ACHN (cell line): ENCODE measurements at regions not wholly inside any gene's neighbourhood (a gene's known extent, or its start where the extent isn't known, plus 50 kb on each side); places are given as distances from the start of the nearest gene placed in this dataset.

ENCODE experiments used
- DNase-seq: peaks from one replicate; pipeline ENCODE4 v3.0.0-alpha.2; 2015
- in situ Hi-C: cut with HindIII; loops from 2 replicates; pipeline ENCODE4 v1.10.0; 2017; ENCODE audit warnings: low sequenced_read_pairs, low pct_ligation_motif_present, low pct_unique_long_range_greater_than_20kb

DNA sequence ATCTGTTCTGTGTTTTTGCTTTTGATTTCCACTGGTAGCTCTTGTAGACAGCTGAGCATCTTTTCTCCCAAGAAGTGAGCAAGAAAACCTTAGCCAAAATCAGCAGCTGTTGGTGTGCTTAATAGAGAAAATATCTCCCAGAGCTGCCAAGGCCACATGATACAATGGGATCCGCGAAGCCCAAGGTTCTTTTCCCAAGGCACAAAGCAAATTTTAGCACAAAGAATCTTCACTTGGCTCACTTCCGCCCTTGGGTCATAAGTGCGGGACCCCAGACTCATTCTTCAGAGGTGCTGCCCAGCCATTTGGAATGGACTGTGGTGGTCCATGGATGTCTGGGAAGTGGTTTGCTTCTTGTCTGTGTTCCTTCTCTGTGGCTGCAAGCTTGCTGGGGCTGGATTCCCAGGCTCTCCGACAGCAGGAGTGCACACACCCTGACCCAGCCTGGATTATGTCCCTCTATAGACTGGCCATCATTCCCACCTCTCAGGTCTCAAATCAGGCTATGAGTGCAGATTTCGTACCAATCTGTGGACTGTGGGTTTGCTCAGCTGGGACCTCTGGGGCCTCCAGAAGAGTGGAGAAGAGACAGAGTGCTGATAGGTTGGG lies 93.0 kb upstream of the TMEM72 start:
- in situ Hi-C loops = no loop called here
- no peak for DNase-seq

DNA sequence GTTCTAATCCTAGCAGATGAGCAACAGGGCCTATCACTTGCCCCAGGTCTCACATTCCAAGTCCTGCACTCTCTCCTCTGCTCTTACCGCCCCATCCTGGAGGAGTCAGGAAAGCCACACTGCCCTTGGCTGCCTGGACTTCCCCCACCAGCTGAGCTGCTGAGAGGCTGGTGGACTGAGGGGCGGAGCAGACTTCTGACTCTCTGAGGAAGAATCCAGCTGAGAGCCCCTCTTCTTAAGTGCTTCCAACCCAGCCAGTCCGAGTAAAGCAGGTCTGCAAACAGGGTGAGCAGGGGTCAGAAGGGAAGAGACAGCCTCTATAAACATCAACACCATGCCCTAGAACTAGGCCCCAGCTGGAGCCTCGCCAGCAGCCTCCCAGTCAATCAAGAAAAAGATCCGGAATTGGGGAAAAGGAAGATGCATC lies 92.4 kb upstream of the TMEM72 start:
- in situ Hi-C loops = no loop called here
- no peak for DNase-seq

DNA sequence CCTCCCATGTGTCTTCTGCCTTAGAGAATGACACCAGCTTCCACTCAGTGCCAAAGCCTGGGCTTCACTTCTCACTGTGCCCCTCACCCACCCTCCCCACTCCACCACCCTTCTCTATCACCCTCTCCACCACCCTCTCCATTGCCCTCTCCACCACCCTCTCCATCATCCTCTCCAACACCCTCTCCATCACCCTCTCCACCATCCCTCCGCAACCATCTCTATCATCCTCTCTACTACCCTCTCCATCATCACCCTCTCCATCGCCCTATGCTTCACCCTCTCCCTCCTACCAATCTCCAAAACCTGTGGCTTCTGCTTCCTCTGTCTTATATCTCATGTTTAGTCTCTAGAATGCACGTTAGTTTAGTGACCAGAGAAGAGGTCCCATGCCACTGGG lies 91.0 kb upstream of the TMEM72 start:
- DNase-seq = no peak
- in situ Hi-C loops = no loop called here

DNA sequence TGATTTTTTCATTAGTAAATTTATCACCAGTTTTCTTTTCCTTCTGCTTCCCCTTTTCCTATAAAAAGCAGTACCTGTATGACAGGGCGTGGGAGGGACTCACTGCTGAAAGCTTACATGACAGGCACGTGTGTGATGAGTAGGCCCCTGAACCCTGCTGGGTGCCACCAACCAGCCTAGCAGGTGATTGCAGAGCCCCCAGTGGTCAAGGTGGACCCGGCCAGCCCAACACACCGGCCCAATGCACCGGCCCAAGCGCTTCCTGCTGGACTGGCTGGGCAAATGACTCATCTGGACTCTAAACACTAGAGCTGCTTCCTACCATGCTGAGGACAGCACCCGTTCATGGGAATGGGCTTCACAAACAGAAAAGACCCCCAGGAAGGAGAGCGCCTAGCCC lies 89.8 kb upstream of the TMEM72 start:
- DNase-seq = no peak
- in situ Hi-C loops = no loop called here

DNA sequence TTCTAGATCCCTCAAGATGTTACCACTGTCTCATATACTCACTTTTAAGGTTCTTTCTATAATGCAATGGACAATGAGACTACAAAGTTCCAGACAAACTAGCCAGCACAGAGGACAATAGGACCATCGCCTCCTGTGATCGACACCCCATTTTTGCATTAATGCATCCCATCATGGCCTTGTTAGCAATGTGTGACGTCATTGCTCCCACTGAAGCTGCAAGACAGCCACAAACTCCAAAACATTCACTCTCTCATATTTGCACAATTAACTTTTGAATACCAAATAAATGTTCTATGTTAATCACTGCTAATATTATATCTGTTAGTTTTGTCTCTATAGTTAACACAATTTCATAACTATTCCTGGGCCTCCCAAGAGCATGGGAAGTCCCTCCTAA lies 88.8 kb upstream of the TMEM72 start:
- in situ Hi-C loops = no loop called here
- no peak for DNase-seq

DNA sequence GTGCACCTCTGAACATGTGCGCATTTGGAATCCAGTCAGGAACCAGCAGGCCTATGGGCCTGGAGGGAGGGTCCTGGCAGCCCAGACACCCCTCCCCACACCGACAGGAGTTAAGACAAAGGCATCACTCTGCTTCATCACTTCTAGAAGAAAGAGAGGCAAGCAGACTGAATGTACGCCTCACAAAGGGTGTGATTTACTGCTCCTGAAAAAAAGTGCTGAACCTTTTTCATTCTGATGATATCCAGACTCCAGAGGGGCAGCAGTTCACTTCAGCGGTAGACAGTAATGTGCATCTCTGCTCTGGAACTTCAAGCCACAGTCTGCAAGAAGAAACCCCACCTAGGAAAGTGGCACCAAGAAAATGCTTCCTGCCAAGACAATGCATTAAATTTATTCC lies 88.2 kb upstream of the TMEM72 start:
- no peak for DNase-seq
- in situ Hi-C loops = no loop called here

DNA sequence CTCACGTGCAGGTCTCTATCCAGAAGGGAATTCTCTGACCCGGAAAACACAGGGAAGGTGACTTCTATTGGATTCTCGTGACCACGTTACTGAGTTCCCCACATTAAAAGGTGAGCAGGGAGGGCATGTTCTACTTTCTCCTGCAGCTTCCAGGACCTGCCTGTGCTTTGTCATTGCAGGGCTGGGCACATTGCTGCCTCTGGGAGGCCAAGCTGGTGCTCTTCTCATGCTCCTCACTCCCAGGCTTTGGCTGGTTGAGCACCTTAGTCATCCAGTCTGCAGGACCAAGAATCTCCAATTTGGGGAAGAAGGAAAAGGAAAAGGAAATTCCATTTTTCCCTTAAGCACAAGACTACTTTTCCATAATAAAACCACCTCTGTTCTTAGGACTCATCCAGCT lies 86.5 kb upstream of the TMEM72 start:
- no peak for DNase-seq
- in situ Hi-C loops = no loop called here

DNA sequence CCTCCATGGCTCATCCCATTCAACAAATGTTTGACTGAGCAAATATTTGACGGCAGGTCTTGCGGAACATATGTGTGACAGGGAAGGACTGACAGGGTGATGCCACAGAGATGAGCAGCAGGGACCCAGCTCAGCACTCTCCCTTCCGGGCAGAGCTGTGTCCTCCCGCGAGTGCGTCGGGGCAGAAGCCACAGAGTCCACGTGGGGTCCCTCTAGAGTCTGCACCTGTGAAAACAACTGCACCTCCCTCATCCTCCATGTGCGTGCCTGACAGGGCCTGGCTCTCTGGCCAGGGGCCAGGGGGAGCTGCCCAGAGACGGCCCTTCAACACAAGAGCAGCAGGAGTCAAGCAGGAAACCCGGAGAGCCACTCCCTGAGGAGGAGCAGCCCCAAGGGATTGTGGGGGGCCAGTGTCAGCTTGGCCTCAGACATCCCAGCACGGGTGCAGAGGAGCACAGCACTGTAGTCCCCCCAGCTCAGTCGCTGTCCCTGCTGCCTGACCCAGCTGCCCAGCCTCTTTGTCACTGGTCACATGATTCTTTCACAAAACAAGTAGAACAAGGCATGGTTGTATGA lies 83.6 kb upstream of the TMEM72 start:
- in situ Hi-C loops = no loop called here
- DNase-seq = no peak

DNA sequence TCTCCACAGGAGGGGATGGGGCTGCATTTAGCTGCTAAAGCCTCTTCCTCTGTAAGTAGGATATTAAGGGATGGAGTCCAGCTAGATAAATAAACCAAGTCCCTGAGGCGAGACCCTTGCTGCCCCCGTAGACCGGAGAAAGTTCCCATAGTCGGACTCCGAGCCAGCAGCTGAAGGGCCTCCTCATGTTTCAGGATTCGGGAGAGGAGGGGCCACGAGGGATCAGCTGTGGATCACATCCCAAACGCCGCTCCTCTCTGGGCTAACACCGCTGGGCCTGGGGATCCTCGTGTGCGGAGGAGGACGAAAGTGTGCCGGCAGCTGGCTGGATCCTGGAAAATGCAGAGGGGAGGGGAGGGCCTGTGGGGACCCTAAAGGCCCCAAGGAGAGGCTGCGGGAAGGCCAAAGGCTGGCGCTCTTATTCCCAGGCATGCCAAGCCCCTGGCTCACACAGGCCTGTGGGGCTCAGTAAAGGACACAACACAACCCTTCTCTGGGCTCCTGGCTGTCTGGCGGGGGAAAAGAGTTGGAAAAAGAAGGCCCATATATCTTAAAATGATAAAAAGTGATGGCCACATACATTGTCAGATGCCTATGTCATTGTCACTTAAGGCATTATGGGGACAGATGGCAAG lies 82.5 kb upstream of the TMEM72 start:
- no peak for DNase-seq
- in situ Hi-C loops = no loop called here

DNA sequence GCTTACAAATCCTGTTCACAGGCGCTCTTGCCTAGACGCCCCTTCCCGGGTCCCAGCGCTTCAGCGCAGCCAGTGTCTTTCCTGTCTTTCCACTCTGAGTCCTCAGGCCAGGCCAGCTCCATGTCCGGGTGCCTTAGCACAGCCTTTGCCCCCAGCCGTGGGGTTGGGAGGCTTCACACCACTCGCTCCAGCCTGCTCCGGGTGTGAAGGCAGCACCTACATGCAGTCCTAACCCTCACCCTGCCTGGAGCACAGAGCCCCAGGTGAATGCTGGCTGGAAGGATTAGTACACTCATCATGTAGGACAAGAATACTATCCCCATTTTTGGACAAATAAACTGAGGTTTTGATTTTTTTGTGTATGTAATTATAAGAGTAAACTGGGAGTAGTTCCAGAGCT lies 81.7 kb upstream of the TMEM72 start:
- in situ Hi-C loops = no loop called here
- no peak for DNase-seq

DNA sequence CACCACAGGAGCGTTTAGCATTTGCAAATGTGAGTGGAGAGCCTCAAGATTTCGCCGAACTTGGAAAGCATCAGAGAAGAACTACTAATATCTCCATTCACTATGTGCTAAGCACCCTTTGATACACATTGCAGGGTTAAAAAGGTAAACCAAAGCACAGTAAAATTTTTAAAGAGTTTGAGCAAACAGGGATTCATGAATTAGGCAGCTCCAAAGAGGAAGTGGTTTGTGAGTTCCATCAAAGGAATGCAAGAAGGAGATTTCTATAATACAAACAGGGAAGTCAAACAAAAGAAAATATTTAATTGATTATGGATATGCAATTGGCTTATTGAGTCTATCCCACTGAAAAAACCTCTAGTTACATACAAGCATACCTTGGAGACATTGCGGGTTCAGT lies 81.1 kb upstream of the TMEM72 start:
- in situ Hi-C loops = no loop called here
- DNase-seq = peak; percentile 41

DNA sequence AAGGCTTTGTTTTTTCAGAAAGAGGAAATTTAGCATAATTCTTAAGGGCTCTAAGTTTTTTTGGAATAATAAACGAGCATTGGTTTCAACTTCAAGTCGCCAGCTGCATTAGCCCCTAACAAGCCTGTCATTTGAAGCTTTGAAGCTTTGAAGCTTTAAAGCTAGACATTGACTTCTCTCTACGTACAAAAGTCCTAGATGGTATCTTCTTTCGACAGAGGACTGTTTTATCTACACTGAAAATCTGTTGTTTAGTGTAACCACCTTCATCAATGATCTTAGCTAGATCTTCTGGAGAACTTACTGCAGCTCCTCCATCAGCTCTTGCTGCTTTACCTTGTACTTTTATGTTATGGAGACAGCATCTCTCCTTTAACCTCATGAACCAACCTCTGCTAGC lies 79.6 kb upstream of the TMEM72 start:
- in situ Hi-C loops = no loop called here
- no peak for DNase-seq

DNA sequence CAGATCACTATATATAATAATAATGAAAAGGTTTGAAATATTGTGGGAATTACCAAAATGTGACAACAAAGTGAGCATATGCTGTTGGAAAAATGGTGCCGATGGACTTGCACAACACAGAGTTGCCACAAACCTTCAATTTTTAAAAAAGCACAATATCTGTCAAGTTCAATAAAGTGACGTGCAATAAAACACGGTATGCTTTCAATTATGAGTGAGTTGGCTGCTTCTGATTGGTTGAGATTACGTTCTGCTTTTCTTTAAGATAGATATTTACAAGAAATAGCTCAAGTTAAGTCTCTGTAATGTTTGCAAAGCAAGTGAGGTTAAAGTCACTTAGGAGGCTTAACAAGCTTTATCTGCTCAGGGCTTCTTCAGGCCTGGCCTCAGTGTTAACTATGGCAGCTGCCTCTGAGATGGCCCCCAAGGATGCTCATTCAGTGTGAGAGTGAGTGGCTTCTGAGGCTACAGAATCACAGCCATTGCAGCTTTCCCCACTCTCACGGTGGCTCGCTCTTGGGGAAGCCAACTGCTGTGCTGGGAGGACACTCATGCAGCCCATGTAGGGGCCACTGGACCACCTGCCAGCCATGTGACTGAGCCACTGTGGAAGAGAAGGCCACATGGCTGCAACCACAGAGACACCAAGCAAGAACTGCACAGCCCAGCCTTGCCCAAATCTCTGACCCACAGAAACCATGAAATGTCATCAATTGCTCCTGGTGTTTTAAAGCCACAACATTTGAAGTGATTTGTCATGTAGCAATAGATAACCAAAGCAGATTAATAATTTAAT lies 78.3 kb upstream of the TMEM72 start:
- in situ Hi-C loops = no loop called here
- DNase-seq = no peak

DNA sequence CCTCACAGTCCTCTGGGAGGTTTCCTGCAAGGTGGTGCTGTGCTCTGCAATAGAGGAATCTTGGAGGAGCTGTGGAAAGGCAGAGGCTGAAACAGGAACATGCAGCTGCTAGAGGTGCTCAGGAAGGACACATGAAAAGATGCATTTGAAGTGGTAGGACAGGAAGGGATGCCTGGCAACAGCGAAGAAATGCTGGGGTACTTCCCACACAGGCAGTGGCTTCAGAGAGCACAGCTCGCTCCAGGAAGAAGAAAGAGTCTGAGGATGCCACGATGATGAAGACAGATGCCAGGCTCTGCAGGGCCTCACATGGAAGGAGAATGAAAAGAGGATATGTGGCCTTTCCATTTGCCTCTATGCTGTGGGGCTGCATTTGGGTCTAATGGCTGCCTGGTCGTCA lies 77.0 kb upstream of the TMEM72 start:
- in situ Hi-C loops = no loop called here
- DNase-seq = no peak

DNA sequence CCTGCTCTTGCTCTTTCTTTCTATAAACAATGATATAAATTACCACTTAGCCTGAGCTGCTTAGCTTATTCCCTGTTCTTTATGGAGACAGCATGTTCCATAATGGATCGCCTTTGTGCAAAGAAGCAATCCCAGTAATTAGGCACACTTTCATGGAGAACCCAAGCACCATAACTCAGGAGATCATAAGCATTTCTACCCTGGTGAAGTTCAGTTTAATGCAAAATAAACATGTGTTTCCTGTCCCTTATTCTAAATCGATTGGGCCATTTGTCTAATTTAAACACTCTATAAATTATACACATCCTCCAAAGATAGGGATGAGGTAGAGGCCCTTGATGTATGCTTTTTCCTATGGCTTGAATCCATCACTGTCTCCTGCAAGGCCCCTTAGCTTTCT lies 75.8 kb upstream of the TMEM72 start:
- no peak for DNase-seq
- in situ Hi-C loops = no loop called here

DNA sequence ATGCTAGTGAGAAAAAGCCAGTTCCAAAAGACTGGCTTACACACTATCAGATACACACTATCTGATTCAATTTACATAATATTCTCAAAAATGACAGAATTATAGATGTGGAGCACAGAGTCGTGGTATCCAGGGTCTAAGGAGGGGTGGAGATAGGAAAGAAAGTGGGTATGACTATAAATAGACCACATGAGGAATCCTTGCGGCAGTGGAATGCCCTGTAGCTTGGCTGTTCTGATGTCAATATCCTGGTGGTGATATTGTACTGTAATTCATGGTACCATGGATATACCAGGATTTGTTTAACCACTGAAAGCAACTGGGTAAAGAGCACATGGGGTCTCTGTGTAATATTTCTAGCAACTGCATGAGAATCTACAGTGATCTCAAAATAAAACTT lies 67.7 kb upstream of the TMEM72 start:
- in situ Hi-C loops = no loop called here
- no peak for DNase-seq

DNA sequence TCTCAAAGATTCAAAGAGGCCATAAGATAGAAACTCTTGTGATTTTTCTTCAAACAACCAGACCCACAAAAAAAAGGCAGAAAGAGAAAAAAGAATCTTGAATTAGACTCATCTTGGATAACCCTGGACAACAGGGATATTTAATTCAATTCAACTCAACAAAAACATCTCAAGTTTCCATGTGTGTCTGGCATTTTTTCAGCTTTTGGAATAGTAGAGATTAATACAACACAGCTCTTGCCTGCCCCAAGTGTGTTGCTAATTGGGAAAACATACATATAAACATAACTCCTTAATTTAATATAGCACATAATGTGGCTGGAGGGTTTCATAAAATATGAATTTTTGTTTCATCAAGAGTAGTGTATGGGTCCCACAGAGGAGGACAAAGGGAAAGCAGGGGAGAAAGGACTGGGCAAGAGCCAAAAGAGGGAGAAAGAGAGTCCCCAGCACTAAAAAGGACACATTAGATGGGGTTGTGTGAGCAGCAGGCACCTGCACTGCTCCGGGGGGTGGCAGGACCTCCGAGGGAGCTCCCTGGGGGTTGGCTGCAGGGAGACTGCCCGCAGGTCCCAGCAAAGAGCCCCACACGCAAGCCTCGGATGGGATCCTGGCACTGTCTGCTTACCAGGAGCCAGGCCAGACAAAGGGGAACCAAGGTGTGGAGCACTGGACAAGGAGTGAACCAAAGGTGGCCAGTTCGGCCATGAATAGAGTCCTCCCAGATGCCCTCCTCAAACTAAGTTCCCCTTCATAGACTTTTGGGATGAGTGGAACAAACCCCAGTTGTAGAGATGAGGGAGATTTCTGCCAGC lies 65.6 kb upstream of the TMEM72 start:
- in situ Hi-C loops = no loop called here
- no peak for DNase-seq

DNA sequence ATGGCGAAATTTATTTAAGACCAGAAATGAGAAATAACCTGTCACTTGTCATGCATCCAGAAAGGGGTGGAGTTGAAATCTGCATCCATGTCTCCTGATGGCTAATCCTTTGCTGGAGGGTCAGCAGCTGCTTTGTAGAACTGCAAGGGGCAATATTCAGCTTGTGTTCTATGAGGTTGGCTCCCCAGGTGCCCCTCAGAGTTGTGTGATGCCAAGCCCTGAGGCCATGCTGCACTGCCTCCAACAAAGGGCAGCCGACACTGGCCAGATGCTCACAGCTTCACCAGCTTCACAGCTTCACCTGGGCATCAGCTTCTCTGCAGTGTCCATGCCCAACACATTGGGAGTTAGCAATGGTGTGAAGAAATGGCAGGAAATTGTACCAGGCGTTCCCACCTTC lies 64.0 kb upstream of the TMEM72 start:
- DNase-seq = no peak
- in situ Hi-C loops = no loop called here

DNA sequence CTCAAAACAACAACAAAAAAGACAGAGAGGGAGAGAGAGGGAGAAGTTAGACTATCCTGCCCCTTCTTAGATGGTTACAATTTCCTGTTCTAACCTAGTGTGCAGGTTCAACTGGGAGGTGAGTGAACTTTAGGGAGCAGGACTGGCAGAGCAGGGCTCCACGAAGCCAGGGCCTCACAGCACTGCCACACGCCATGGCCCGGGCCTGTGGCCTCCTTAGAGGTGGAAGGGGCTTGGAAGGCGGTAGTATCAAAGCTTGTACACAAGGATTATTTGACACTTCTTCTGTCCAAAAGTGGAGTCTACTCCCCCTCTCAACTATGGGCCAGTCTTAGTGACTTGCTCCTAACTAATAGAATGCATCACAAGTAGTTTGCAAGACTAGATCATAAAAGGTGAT lies 62.9 kb upstream of the TMEM72 start:
- in situ Hi-C loops = no loop called here
- DNase-seq = no peak
